GM18505 (cell line): ENCODE measurements at regions not wholly inside any gene's neighbourhood (a gene's known extent, or its start where the extent isn't known, plus 50 kb on each side); places are given as distances from the start of the nearest gene placed in this dataset.
A peak's percentile ranks its signal among the peaks of the same experiment; 100 is the strongest.

Experiments
- ATAC-seq: cut with Tn5 transposase; IDR thresholded peaks from one replicate; pipeline ENCODE4 v1.9.1; 2021; ENCODE audit not compliant: unreplicated experiment
- POLR2A ChIP-seq: IDR thresholded peaks from 4 replicates; pipeline ENCODE4 v1.6.1; 2011; ENCODE audit warnings: borderline replicate concordance; ENCODE audit not compliant: insufficient read depth, insufficient read length; ENCODE audit errors: extremely low read depth

DNA sequence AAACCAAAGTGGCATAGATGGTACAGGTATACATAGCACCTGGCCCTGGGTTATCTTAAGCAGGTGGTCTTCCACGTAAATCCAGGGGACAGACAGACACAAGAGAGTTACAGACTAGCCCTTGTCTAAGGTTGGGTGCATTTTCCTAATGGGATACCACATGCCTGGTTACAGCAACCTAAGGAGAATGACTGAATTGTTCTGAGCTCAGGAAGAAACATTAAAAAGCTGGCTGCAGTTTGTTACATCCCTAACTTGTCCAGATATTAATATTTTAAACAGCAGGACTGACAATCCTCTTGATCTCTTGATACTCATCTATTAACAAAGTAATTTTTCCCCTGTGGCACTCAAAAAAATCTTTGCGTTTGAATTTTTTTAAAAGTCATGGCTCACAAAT lies 102.2 kb upstream of the SERP2 start:
- ATAC-seq = no peak
- no peak for TF ChIP-seq POLR2A

DNA sequence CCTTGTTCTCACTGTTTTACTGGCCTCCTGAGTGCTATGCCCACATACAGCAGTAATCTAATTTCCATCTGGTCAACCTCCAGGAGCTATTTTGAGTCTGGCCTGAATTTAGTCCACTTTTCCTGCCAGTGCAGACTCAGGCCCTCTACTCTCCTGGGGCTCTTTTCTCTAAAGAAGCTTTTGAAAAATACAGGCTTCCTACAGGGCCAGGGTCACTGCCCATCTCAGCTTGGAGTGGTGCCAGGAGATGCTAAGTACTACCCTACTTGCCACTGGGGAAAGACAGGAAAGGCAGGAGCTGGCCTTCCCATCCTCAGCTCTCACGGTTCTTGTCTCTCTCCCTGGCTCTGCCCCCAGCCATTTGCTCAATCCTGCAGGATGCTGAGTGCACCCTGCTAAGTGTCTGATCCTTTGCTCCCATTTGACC lies 101.7 kb upstream of the SERP2 start:
- TF ChIP-seq POLR2A = no peak
- no peak for ATAC-seq

DNA sequence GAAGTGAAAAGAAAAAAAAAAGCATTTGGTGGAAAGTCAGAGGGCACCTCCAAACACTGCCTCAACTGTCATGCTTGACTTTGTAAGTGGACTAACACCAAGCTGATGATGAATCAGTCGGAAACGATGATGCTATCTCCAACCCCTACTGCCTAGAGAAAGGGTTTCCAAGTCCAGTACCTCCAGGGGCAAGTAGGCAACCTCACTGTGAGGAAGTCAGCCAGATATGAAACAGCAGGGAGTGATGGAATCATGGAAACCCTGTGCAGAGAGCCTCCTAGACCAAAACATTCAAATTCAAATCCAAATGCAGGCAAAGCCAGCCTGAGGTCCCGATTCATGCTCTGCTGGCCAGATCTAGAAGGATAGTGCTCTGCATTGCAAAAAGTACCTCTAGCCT lies 100.9 kb upstream of the SERP2 start:
- ATAC-seq = no peak
- no peak for TF ChIP-seq POLR2A

DNA sequence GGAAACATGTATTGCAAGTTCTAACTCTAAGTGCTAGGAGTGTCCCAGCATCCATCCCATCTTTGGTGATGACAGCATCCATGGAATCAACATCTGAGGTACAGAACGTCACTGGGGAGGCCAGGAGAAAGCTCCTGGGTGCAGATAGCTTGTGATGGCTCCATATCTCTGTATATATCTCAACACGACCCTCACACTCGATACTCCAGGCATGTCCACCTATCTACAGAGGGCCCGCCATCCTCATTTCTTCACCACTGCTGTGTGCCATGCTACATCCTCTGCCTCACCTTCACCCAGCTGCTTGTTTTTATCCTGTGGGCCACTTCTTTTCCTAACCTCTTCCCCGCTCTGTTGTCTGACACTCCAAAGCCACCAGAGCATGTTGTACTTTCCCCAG lies 100.4 kb upstream of the SERP2 start:
- no peak for ATAC-seq
- no peak for TF ChIP-seq POLR2A

DNA sequence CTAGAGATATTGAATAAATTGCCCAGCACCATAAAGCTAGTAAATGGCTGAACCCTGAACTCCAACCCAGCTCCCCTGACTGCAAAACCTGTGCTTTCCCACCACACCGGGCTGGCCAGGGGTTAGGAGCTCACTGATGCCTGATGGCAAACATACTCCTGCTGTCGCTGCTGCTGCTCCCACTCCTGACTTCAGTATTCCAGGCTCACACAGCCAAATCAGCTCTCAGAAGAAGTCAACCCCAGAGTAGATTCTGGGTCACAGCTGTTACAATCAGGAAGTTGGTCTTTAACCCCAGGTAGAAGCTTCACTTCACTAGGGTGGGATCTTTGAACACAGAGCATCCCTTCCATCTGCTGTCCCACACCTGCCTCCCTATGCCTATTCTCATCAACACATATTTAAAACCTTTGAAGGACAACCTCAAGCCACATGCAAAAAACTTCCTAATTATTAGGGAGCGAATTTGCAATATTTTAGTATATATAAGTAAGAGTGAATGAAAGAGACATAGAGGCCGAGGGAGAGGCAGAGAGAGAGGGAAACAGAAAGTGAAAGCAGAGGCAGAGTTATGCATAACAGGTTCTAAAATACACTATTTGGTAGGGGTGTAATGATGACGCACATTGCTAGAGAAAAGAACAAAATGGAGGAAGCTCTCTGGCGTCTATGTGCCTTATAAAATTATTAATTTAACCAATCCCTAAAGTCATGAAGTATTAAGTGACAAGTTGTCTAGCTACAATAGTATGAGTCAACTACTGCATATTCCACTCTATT lies 99.4 kb upstream of the SERP2 start:
- no peak for TF ChIP-seq POLR2A
- ATAC-seq = peak; percentile 82

DNA sequence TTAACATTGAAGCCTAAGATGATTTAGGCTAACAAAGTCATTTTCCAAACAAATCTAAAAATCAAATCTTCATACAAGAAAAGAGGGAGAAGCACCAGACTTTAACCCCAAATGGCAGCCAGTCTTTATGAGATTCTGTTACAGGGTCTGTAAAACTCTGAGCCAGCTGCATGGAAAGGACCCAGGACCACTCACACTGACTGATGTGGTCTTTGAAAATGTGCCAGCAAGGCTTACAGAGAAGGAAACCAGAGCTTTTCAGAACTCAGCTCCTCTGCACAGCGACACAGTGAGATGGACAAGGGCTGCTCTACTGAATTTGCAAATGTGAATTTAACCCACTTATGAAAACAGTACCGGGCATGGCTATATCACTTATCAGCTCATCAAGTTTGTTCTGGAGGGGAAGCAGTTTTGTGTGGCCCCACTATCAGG lies 98.8 kb upstream of the SERP2 start:
- ATAC-seq = no peak
- TF ChIP-seq POLR2A = no peak

DNA sequence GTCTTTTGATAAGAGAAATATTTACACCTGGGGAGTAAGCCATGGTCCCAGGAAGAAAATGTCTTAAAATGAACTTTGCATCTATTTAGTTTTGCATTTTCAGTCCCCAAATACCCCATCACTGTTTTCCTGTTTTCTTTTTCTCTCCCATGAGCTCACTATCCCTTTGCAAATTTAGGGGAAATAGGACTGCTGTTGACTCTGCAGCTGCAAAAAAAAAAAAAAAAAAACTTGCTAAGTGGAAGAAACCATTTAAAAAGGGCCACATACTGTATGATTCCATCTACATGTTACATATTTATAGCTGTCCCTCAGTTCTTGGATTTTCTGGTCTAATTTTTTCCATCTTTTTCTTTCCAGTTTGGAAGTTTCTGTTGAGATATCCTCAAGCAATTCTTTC lies 98.2 kb upstream of the SERP2 start:
- ATAC-seq = no peak

DNA sequence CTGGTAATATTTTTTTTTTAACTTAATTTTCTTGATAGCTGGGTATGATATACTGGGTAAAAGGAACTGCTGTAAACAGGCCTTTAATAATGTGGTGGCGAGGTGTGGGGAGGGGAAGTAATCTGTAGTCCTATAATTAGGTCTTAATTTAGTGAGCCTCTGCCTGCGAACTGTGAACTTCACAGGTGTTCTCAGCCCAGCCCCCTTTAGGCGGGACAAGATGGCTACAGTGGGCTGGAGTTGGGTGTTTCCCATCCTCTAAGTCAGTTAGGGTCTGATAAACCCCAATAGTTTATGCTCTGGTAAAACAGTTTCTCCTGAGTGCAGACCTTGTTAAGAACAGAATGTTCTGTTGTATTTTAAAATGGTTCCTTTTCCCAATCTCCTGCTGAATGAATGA lies 97.6 kb upstream of the SERP2 start:
- no peak for ATAC-seq
- TF ChIP-seq POLR2A = no peak

More for the DNA sequence above, 98.2 kb upstream of the SERP2 start:
- no peak for TF ChIP-seq POLR2A

DNA sequence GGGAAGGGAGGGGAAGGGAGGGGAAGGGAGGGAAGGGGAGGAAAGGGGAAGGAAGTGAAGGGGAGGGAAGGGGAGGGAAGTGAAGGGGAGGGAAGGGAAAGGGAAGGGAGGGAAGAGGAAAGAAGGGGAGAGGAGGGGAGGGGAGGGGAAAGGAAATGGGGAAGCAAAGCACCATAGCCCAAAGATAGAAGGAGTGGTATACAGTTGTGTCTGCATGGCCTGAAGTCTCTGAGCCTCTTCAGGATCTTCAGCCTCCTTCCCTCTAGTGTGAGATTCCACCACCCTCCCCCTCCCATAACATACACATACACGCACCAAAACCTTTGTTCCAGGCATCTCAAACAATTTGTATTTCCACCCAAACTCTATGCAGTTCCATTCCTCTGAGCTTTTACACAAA lies 96.2 kb upstream of the SERP2 start:
- no peak for ATAC-seq
- TF ChIP-seq POLR2A = no peak

DNA sequence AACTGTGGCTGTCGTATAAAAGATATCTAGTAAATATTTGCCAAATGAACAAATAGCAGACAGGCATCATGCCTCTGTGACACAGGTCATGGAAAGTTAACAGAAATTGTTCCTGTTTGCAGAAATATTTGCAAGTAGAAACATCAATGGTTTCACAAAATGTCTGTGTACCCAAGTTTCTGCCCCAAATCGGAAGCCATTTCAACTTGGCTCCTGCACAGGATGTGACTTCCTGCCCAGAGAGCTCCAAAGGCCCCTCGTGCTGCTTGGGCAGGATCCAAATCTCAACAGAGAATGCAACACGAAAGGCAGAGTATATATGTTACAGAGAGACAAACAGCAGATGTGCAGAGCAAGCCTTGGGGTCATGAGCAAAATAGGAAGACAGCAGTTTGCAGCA lies 95.5 kb upstream of the SERP2 start:
- TF ChIP-seq POLR2A = no peak
- ATAC-seq = no peak

DNA sequence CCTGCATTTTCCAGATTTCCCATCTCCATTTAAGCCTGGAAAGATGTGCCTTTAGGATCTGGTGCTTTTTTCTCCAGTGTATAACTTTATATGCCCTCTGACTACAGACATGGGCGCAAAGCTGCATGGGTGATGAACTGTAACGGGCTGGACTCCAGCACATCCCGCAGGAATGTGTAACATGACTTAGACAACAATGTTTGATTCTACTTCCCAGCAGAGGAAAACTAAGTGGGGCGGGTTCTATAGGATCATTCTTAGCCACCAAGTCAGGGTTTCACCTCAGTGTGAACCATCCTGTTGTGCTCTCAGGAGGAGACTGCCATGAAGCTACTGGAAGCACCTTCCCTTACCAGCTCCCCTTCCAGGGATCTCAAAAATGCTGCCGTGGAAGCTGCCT lies 93.2 kb upstream of the SERP2 start:
- no peak for TF ChIP-seq POLR2A
- no peak for ATAC-seq

DNA sequence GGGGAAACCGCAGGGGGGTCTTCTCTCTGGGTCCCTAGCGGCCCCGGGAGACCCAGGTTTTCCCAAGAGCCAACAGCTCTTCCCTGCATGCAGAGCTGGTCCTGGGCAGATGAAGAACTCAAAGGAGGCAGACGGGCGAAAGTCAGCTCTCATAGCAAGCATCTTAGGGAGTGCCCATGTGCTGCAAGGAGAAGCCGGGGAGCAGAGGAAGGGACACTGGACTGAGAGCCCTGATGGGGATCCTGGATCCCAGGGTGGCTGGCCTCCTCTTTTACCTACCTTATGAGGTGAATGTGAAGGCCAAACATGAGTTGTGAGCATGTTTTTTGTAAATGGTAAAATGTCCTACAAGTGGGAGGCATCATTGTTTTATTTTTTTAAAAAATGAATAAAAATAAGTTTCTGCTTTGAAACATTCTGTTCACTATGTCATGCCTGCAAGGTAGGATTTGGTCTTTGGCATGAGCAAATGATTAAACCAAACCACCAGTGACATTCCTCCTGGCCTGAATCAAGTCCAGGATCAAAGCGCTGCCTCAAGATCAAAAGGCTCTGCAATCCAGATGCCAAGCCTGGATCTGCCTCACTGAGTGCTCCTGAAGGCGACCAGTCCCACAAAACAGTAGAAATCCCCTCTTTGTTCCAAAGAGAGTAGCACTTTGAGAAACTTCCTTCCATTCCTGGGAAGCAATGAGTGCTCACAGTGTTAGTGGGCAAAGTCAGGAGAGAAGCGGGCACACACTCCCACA lies 92.2 kb upstream of the SERP2 start:
- no peak for TF ChIP-seq POLR2A
- no peak for ATAC-seq

DNA sequence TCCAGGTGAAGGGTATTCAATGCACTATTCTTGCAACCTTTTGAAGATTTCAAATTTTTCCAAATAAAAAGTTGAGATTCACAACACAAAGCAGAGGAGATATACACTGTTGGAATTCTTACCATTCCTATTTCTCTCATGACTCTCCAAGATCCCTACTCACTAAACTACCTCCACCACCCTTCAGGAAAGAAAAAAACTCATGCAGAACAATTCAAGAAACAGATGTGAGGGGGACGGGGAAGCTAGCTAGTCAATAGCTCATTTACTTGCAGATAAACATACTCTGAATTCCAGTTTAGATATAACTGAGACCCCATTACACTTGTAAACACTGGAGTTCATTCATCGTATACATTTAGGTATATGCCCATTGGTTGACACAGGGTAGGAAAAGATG lies 90.0 kb upstream of the SERP2 start:
- ATAC-seq = no peak

DNA sequence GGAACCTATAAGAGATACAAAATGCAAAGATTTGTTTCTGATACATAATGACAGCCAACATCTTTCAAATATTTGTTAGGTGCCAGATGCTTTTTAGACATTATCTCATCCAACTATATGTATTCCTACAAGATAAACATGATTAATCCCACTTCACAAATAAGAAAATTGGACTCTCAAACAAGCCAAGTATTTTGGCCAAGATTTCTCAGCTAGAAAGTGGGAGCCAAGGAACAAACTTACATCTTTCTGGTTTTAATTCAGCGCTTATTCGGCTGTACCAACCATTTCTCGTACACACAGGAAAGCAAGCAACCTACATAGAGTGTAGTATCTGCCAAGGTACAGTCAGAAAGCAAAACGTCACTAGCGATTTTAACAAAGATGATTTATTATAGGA lies 85.7 kb upstream of the SERP2 start:
- no peak for TF ChIP-seq POLR2A
- no peak for ATAC-seq

More for the DNA sequence above, 90.0 kb upstream of the SERP2 start:
- TF ChIP-seq POLR2A = no peak

DNA sequence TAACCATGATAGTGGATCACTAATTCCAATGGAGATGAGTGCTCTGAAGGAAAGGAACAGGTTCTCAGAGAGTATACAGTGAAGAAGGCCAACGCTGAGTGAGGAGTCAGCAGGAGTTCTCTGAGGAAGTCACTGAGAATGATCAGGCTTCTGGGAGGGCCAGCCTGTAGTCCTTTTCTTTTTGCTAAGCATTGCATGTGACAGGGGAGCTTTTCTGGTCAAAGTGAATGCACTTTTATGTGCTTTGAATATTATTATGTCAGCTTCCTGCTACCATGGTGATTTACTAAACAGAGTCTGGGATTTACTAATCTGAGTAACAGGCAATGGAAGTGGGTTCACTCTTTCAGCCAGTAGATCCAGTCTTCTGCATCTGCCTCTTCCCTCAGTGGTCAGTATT lies 81.1 kb upstream of the SERP2 start:
- no peak for ATAC-seq

DNA sequence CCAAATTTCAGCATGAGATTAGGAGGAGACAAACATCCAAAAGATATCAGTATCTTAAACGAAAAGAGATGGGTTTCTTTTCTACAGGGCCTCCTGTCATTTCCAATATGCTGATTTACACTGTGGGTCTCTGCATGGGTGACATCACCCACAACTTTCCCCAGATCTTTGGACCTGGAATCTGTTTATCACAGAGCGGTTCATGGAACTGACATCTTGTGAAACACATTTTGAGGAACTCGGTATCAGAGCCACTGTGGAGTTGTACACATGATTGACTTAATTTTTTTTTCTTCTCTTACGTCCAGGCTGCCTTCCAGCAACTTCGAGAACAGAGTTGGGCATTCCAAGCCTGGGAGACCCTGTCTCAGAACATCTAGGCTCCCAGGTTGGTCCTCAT lies 80.2 kb upstream of the SERP2 start:
- ATAC-seq = no peak
- no peak for TF ChIP-seq POLR2A

More for the DNA sequence above, 81.1 kb upstream of the SERP2 start:
- no peak for TF ChIP-seq POLR2A
